ENCODE measurements at regions not wholly inside any gene's neighbourhood (a gene's known extent, or its start where the extent isn't known, plus 50 kb on each side); places are given as distances from the start of the nearest gene placed in this dataset.

DNA sequence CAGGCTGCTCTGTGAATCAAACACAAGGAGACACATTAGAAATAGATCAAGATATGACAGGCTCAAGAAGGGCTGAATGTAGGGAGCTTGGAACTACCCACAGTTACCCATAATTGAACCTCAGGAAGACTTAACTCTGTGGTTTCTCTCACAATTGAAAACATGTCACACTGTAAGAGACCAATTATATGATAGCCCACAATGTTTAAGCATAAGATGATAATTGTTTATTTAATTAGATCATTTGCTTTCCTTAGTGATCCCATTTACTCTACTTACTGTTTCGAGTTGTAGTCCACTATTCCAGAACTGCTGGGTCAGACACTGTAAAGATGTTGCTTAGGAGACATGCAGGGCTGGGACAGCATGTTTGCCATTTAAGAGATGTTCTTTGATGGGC is 201.3 kb upstream of the RARB start:
- no peaks in the 10 kb centered on the region for H3K27me3 ChIP-seq (replicated peaks; ENCODE audit: insufficient read depth)
- no peak overlapping the region for H3K27ac ChIP-seq
- no peak for DNase-seq
- H3K9me2 ChIP-seq (ENCODE audit: insufficient read depth) = no peaks in the 10 kb centered on the region
- in situ Hi-C loops (cut with MboI) = no loop called here
- H3K9me3 ChIP-seq (ENCODE audit: low read depth) = no peaks in the 10 kb centered on the region
- 0 to 13% methylated on average over 1 of the region's 1 CpG for WGBS, 2 experiments (ENCODE audit: low coverage in 1 of 2, low lambda C conversion rate in 2 of 2, missing lambda C conversion rate in 2 of 2)
- no peaks in the 10 kb centered on the region for H3F3A ChIP-seq (ENCODE audit: insufficient read depth)
- H3K4me3 ChIP-seq = no peak overlapping the region
- no peak for TF ChIP-seq EZH2 (IDR thresholded peaks at IDR 0.05; ENCODE audit: insufficient read depth, poor library complexity, severe bottlenecking)
- TF ChIP-seq EZH2phosphoT487 (IDR thresholded peaks at IDR 0.05; ENCODE audit: insufficient read depth, low read depth) = no peak
- no peaks in the 10 kb centered on the region for H3K79me2 ChIP-seq (ENCODE audit: insufficient read depth)
- H3K4me2 ChIP-seq (ENCODE audit: unreplicated experiment) = no peak overlapping the region
- H3K9ac ChIP-seq = no peak overlapping the region
- no peak overlapping the region for H2AFZ ChIP-seq
- no peaks in the 10 kb centered on the region for H4K20me1 ChIP-seq (ENCODE audit: insufficient read depth)
- H3K36me3 ChIP-seq (ENCODE audit: low read depth) = no peaks in the 10 kb centered on the region
- H3K4me1 ChIP-seq (ENCODE audit: insufficient read depth) = no peaks in the 10 kb centered on the region

DNA sequence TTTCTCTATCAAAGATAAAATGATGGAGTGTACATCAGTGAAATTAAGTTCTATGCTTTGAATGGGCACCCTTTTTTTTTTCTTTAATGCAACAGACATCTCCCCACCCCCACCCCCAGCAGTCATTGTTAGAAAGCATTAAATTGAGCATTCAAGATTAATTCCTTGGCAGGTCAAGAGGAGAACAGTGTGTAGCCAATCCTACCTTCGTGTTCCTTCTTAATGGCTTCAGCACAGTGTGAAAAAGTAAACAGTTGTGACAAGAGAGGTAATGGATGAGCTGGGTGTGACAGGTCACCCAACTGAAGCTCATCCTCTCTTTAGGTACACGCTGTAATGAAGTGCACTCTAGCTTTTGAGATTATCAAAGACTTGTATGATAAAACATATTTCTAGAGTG is 198.5 kb upstream of the RARB start:
- in situ Hi-C loops (cut with MboI) = no loop called here
- Histone ChIP-seq H4K20me1 (ENCODE audit: insufficient read depth) (no peaks in the 10 kb centered on the region), H3K79me2 (ENCODE audit: insufficient read depth) (no peaks in the 10 kb centered on the region), H3K9me2 (ENCODE audit: insufficient read depth) (no peaks in the 10 kb centered on the region), H3K27ac (no peak overlapping the region), H3K27me3 (replicated peaks; ENCODE audit: insufficient read depth) (no peaks in the 10 kb centered on the region), H3K36me3 (ENCODE audit: low read depth) (no peaks in the 10 kb centered on the region), H3K9ac (no peak overlapping the region), H3K4me3 (no peak overlapping the region), H2AFZ (no peak overlapping the region), H3K4me1 (ENCODE audit: insufficient read depth) (no peaks in the 10 kb centered on the region), H3F3A (ENCODE audit: insufficient read depth) (no peaks in the 10 kb centered on the region), H3K9me3 (ENCODE audit: low read depth) (no peaks in the 10 kb centered on the region), H3K4me2 (ENCODE audit: unreplicated experiment) (no peak overlapping the region)
- TF ChIP-seq EZH2phosphoT487 (IDR thresholded peaks at IDR 0.05; ENCODE audit: insufficient read depth, low read depth) (no peak), EZH2 (IDR thresholded peaks at IDR 0.05; ENCODE audit: insufficient read depth, poor library complexity, severe bottlenecking) (no peak)
- DNase-seq = no peak
- 16 to 23% methylated on average over 2 of the region's 2 CpGs for WGBS, 2 experiments (ENCODE audit: low coverage in 1 of 2, low lambda C conversion rate in 2 of 2, missing lambda C conversion rate in 2 of 2)

DNA sequence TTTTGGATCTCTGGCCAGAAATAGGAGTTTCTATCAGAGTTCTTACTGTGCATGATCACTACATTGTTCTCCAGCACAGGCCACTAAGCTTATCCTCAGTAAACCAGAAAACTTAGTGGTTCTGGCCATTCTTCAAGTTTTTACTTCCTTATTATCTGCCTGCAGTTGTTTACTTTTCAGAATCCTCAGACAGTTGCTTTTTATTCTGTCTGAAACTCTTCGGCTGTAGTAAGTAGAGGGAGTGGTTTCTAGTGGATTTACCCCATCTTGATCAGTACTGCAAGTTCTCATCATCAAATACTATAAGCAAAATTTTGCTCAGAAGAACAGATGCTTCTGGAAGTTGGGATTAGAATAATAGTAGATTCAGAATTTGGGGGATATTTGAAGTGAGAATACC is 193.0 kb upstream of the RARB start:
- Histone ChIP-seq H3K9me2 (ENCODE audit: insufficient read depth) (no peaks in the 10 kb centered on the region), H3F3A (ENCODE audit: insufficient read depth) (no peaks in the 10 kb centered on the region), H3K79me2 (ENCODE audit: insufficient read depth) (no peaks in the 10 kb centered on the region), H3K9me3 (ENCODE audit: low read depth) (no peaks in the 10 kb centered on the region), H3K36me3 (ENCODE audit: low read depth) (no peaks in the 10 kb centered on the region), H3K27ac (no peak overlapping the region), H2AFZ (no peak overlapping the region), H3K4me3 (no peak overlapping the region), H3K27me3 (replicated peaks; ENCODE audit: insufficient read depth) (no peaks in the 10 kb centered on the region), H3K9ac (no peak overlapping the region), H3K4me2 (ENCODE audit: unreplicated experiment) (no peak overlapping the region), H3K4me1 (ENCODE audit: insufficient read depth) (no peaks in the 10 kb centered on the region), H4K20me1 (ENCODE audit: insufficient read depth) (no peaks in the 10 kb centered on the region)
- no peak for TF ChIP-seq EZH2phosphoT487 (IDR thresholded peaks at IDR 0.05; ENCODE audit: insufficient read depth, low read depth)
- no peak for TF ChIP-seq EZH2 (IDR thresholded peaks at IDR 0.05; ENCODE audit: insufficient read depth, poor library complexity, severe bottlenecking)
- DNase-seq = no peak
- 0% methylated on average over 1 of the region's 1 CpG for WGBS, 2 experiments (ENCODE audit: low coverage in 1 of 2, low lambda C conversion rate in 2 of 2, missing lambda C conversion rate in 2 of 2)
- in situ Hi-C loops (cut with MboI) = no loop called here

DNA sequence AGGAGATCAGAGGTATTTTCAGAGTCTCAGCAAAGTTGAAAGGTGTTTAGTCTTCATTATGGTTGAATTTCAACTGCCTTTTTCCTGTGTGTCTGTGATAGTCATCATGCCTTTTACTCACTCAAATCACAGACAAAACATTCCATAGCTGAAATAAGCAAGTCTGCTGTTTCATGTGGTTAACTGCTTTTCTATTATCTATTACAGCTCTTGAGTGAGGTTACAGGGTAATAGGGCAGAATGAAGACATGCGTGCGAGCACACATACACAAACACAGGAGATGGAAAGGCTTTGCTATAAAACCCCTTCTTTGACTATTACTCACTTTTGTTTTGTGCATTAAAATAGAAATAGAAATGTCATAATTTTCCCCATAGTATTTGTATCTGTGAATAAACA is 192.6 kb upstream of the RARB start:
- in situ Hi-C loops (cut with MboI) = no loop called here
- TF ChIP-seq EZH2 (IDR thresholded peaks at IDR 0.05; ENCODE audit: insufficient read depth, poor library complexity, severe bottlenecking) (no peak), EZH2phosphoT487 (IDR thresholded peaks at IDR 0.05; ENCODE audit: insufficient read depth, low read depth) (no peak)
- no peak for DNase-seq
- Histone ChIP-seq H3K36me3 (ENCODE audit: low read depth) (no peaks in the 10 kb centered on the region), H3K9me3 (ENCODE audit: low read depth) (no peaks in the 10 kb centered on the region), H3K4me2 (ENCODE audit: unreplicated experiment) (no peak overlapping the region), H3K9me2 (ENCODE audit: insufficient read depth) (no peaks in the 10 kb centered on the region), H3K27ac (no peak overlapping the region), H3F3A (ENCODE audit: insufficient read depth) (no peaks in the 10 kb centered on the region), H3K4me1 (ENCODE audit: insufficient read depth) (no peaks in the 10 kb centered on the region), H4K20me1 (ENCODE audit: insufficient read depth) (no peaks in the 10 kb centered on the region), H3K4me3 (no peak overlapping the region), H3K79me2 (ENCODE audit: insufficient read depth) (no peaks in the 10 kb centered on the region), H2AFZ (no peak overlapping the region), H3K27me3 (replicated peaks; ENCODE audit: insufficient read depth) (no peaks in the 10 kb centered on the region), H3K9ac (no peak overlapping the region)
- WGBS, 2 experiments (ENCODE audit: low coverage in 1 of 2, low lambda C conversion rate in 2 of 2, missing lambda C conversion rate in 2 of 2) = 44 to 52% methylated on average over 2 of the region's 2 CpGs

DNA sequence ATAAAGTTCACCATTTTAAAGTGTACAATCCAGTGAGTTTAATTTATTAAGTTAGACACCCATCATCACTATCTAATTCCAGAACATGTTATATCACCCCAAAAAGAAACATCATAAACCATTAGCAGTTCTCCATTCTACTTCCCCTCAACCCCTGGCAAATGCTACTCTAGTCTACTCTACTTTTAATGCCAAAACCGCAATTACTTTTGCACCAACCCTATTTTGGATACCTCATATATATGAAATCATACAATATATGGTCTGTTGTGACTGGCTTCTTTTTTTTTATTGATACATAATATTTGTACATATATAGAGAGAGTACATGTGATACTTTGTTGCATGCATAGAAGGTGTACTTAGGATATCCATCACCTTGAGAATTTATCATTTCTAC is 190.5 kb upstream of the RARB start:
- Histone ChIP-seq H3K27ac (no peak overlapping the region), H3K36me3 (ENCODE audit: low read depth) (no peaks in the 10 kb centered on the region), H3K9ac (no peak overlapping the region), H4K20me1 (ENCODE audit: insufficient read depth) (no peaks in the 10 kb centered on the region), H3K79me2 (ENCODE audit: insufficient read depth) (no peaks in the 10 kb centered on the region), H3K9me2 (ENCODE audit: insufficient read depth) (no peaks in the 10 kb centered on the region), H3K4me3 (no peak overlapping the region), H3K4me1 (ENCODE audit: insufficient read depth) (no peaks in the 10 kb centered on the region), H2AFZ (no peak overlapping the region), H3K9me3 (ENCODE audit: low read depth) (no peaks in the 10 kb centered on the region), H3K4me2 (ENCODE audit: unreplicated experiment) (no peak overlapping the region), H3F3A (ENCODE audit: insufficient read depth) (no peaks in the 10 kb centered on the region), H3K27me3 (replicated peaks; ENCODE audit: insufficient read depth) (no peaks in the 10 kb centered on the region)
- DNase-seq = no peak
- TF ChIP-seq EZH2phosphoT487 (IDR thresholded peaks at IDR 0.05; ENCODE audit: insufficient read depth, low read depth) = no peak
- TF ChIP-seq EZH2 (IDR thresholded peaks at IDR 0.05; ENCODE audit: insufficient read depth, poor library complexity, severe bottlenecking) = no peak
- 2 to 13% methylated on average over 1 of the region's 1 CpG for WGBS, 2 experiments (ENCODE audit: low coverage in 1 of 2, low lambda C conversion rate in 2 of 2, missing lambda C conversion rate in 2 of 2)
- in situ Hi-C loops (cut with MboI) = no loop called here

All from GM23248 (cell line).